Endothelial cell of umbilical vein (primary cell): ENCODE measurements at regions not wholly inside any gene's neighbourhood (a gene's known extent, or its start where the extent isn't known, plus 50 kb on each side); places are given as distances from the start of the nearest gene placed in this dataset.

Source experiments
- BruUV-seq: library from RNA; stranded (reverse); fragments of 400-500 nt; replicated peaks from 2 replicates; lab custom pipeline; 2021; lab: Mats Ljungman, UMichigan
- CTCF ChIA-PET: fragments of 300-600, 350-600 bp; sonication (Branson Sonifier 250); formaldehyde crosslinking; loops from one replicate; lab custom pipeline; 2021; ENCODE audit warnings: antibody characterized with exemption, inconsistent platforms; lab: Charles Lee
- POLR2A ChIA-PET: fragments of 300-600, 350-600 bp; sonication (Branson Sonifier 250); formaldehyde crosslinking; loops from one replicate; lab custom pipeline; 2021; ENCODE audit warnings: antibody characterized with exemption, inconsistent platforms; lab: Charles Lee
- DNase-seq: peaks from one replicate; pipeline ENCODE4 v3.0.0-alpha.2; 2011; ENCODE audit warnings: low read depth, low spot score
- FAIRE-seq: peaks from 2 replicates; lab custom pipeline; 2011; peaks lifted over from hg19 to GRCh38; lab: Jason Lieb, UNC
- H2AFZ ChIP-seq: 2 replicates; pipeline ENCODE4 v1.6.0; 2012; ENCODE audit warnings: low read depth, low read length, control low read depth, inconsistent platforms
- H3K27ac ChIP-seq: 2 replicates; pipeline ENCODE4 v1.5.1; 2011; ENCODE audit warnings: low read depth, mild to moderate bottlenecking, control low read depth, low read length, moderate library complexity; ENCODE audit not compliant: insufficient read depth
- H3K27me3 ChIP-seq, 2 experiments: 2 replicates each; pipeline versions ENCODE4 v1.6.0 to v1.6.1; 2011; ENCODE audit warnings: low read length in 2 of 2, mixed read lengths in 1 of 2; ENCODE audit not compliant: control insufficient read depth in 2 of 2, insufficient read depth in 2 of 2
- H3K36me3 ChIP-seq, 2 experiments: 2 replicates in 1 of 2; 3 replicates in 1 of 2; pipeline ENCODE4 v1.5.1; 2011; ENCODE audit warnings: low read length in 2 of 2, mild to moderate bottlenecking in 1 of 2, moderate library complexity in 1 of 2; ENCODE audit not compliant: control insufficient read depth in 2 of 2, insufficient read depth in 2 of 2; ENCODE audit errors: extremely low read depth in 1 of 2
- H3K4me1 ChIP-seq: 3 replicates; pipeline ENCODE4 v1.5.1; 2011; ENCODE audit warnings: mild to moderate bottlenecking, low read length; ENCODE audit not compliant: control insufficient read depth, insufficient read depth; ENCODE audit errors: extremely low read depth
- H3K4me2 ChIP-seq: 2 replicates; pipeline ENCODE4 v1.6.1; 2011; ENCODE audit warnings: low read length, control low read depth, mixed read lengths; ENCODE audit not compliant: insufficient read depth
- H3K4me3 ChIP-seq, 3 experiments: fragments of 200-600 bp in 1 of 3; sonication (generic), shearing (Covaris generic) in 1 of 3; replicated peaks in 1 of 3; 2 replicates each; pipeline ENCODE4 v1.5.1; 2011 to 2016; ENCODE audit warnings: control low read depth in 3 of 3, low read length in 3 of 3, mild to moderate bottlenecking in 2 of 3, inconsistent platforms in 1 of 3, low read depth in 1 of 3, moderate library complexity in 1 of 3; ENCODE audit not compliant: insufficient read depth in 1 of 3
- H3K79me2 ChIP-seq: 2 replicates; pipeline ENCODE4 v1.6.0; 2012; ENCODE audit warnings: low read length, inconsistent platforms; ENCODE audit not compliant: control insufficient read depth, insufficient read depth
- H3K9ac ChIP-seq: replicated peaks from 2 replicates; pipeline ENCODE3; 2011; ENCODE audit warnings: low read length, control low read depth; ENCODE audit not compliant: insufficient read depth; ENCODE audit errors: extremely low read depth
- H3K9me1 ChIP-seq: replicated peaks from 3 replicates; pipeline ENCODE4 v1.6.0; 2011; ENCODE audit warnings: mild to moderate bottlenecking, low read length; ENCODE audit not compliant: control insufficient read depth, insufficient read depth; ENCODE audit errors: extremely low read depth
- H3K9me3 ChIP-seq: replicated peaks from 2 replicates; pipeline ENCODE4 v1.5.1; 2012; ENCODE audit warnings: low read length, inconsistent platforms; ENCODE audit not compliant: control insufficient read depth, insufficient read depth
- H4K20me1 ChIP-seq: replicated peaks from 2 replicates; pipeline ENCODE3; 2011; ENCODE audit warnings: mild to moderate bottlenecking, low read length; ENCODE audit not compliant: control insufficient read depth, insufficient read depth; ENCODE audit errors: extremely low read depth
- EZH2 ChIP-seq: IDR thresholded peaks from 2 replicates; pipeline ENCODE4 v1.6.1; 2012; ENCODE audit warnings: borderline replicate concordance, low read depth, mild to moderate bottlenecking, moderate library complexity, low read length, inconsistent platforms; ENCODE audit not compliant: severe bottlenecking
- FOS ChIP-seq: IDR thresholded peaks from 2 replicates; pipeline ENCODE4 v1.6.1; 2011; ENCODE audit warnings: mild to moderate bottlenecking, low read length, moderate library complexity, borderline replicate concordance; ENCODE audit not compliant: insufficient read depth
- GATA2 ChIP-seq: IDR thresholded peaks from 2 replicates; pipeline ENCODE4 v1.7.0; 2011; ENCODE audit warnings: low read depth, mild to moderate bottlenecking, moderate library complexity, mixed read lengths, low read length; ENCODE audit not compliant: insufficient read length, insufficient read depth
- JUN ChIP-seq: IDR thresholded peaks from 2 replicates; pipeline ENCODE4 v1.6.1; 2011; ENCODE audit warnings: borderline replicate concordance, low read depth; ENCODE audit not compliant: insufficient read length, insufficient read depth
- MYC ChIP-seq: IDR thresholded peaks from one replicate; pipeline ENCODE4 v1.6.1; 2011; ENCODE audit warnings: mild to moderate bottlenecking, low read depth, low read length
- POLR2A ChIP-seq: IDR thresholded peaks from 2 replicates; pipeline ENCODE4 v1.6.1; 2012; ENCODE audit warnings: low read depth, mild to moderate bottlenecking, control low read depth, low read length
- POLR2AphosphoS5 ChIP-seq: IDR thresholded peaks from 2 replicates; pipeline ENCODE4 v1.6.1; 2012; ENCODE audit warnings: low read depth, mild to moderate bottlenecking, control low read depth, low read length, moderate library complexity; ENCODE audit not compliant: insufficient read depth
- dilution Hi-C: fragments of 300-500 bp; cut with MboI; formaldehyde crosslinking; loops from one replicate; pipeline ENCODE4 v1.15.0; 2019; ENCODE audit warnings: low sequenced_read_pairs; ENCODE audit not compliant: extremely low pct_ligation_motif_present
- intact Hi-C: fragments of 100-400 bp; cut with micrococcal nuclease; formaldehyde crosslinking; loops from one replicate; pipeline ENCODE4 v1.10.0; 2022
- TF ChIP-seq, protein P1 (sequence below), 2 donors: IDR thresholded peaks; 1 replicate in 1 of 2; 2 replicates in 1 of 2; pipeline ENCODE4 v1.5.1; 2011; ENCODE audit warnings: low read length in 2 of 2, mild to moderate bottlenecking in 2 of 2, moderate library complexity in 2 of 2, control low read depth in 1 of 2, inconsistent platforms in 1 of 2, low read depth in 1 of 2; ENCODE audit not compliant: insufficient read depth in 1 of 2; ENCODE audit errors: extremely low read depth in 1 of 2
- TF ChIP-seq, protein P2 (sequence below): IDR thresholded peaks from 2 replicates; pipeline ENCODE4 v1.6.1; 2011; ENCODE audit not compliant: insufficient read depth, insufficient read length

DNA sequence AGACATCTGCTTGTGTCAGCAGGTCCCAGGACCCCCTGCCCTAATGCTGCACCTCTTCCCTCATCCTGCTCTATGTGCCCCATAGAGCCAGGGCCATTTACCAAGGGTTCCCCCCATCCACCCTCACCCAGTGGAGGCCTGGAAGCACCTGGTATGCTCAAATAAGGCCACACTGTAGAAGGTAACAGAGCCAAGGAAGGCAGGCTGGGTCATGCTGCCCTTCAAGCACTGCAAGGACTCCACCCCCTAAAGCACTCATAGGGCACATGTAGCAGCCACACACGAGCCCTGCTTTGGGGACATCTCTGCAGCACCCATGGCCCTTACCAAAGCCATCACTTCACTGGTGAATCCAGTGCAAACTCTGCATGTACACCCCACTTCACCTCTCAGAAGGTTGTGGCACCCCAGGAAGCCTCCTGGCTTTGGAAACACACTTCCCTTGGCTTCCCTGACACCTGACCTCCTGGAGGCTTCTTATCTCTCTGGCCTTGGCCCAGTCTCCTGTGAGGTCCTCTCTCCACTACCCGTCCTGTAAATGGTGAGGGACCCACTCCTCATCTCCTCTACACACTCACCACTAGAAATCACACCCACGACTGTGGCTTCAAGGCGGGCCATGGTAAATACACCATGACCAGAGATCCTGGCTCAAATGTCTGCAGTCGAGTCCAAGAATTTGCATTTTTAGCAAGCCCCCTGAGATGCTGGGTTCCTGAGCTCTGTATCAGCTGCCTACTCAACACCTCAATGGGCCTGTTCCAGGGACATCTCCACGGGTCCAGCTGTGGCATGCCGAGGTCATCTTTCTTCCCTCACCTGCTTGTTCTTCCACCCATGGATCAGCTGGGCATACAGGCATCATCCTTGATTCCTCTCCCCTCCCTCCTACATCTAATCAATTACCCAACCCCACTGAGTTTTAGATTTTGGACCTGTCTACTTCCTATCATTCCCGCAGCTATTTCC, 80.9 kb upstream of the DOCK9 start:
- no peak for FAIRE-seq
- CTCF ChIA-PET, result interaction anchor here (1.3 kb wide), 1 partner anchor 11 kb away, joined by 4 read pairs; no protein-coding TSS in a partner anchor
- no peak overlapping the region for H3K9ac ChIP-seq
- no peaks in the 10 kb centered on the region for H3K9me3 ChIP-seq
- H3K79me2 ChIP-seq, result peaks cover 7% of the 10 kb centered on the region
- H3K27me3 ChIP-seq, result no peaks in the 10 kb centered on the region
- no peaks in the 10 kb centered on the region for H3K36me3 ChIP-seq
- no peak for TF ChIP-seq POLR2A
- no peak for TF ChIP-seq JUN
- no peak for TF ChIP-seq EZH2
- TF ChIP-seq POLR2AphosphoS5, result no peak
- DNase-seq, result no peak
- dilution Hi-C loops, result no loop called here
- no peak overlapping the region for H3K27ac ChIP-seq
- no peak overlapping the region for H2AFZ ChIP-seq
- intact Hi-C loops, result no loop called here
- no peak overlapping the region for H3K4me3 ChIP-seq
- POLR2A ChIA-PET, result no interaction called here
- H3K4me2 ChIP-seq, result no peak overlapping the region
- peaks cover 36% of the 10 kb centered on the region for H3K4me1 ChIP-seq
- no peaks in the 10 kb centered on the region for H3K9me1 ChIP-seq
- BruUV-seq, result no TSS peak
- H4K20me1 ChIP-seq, result no peaks in the 10 kb centered on the region

DNA sequence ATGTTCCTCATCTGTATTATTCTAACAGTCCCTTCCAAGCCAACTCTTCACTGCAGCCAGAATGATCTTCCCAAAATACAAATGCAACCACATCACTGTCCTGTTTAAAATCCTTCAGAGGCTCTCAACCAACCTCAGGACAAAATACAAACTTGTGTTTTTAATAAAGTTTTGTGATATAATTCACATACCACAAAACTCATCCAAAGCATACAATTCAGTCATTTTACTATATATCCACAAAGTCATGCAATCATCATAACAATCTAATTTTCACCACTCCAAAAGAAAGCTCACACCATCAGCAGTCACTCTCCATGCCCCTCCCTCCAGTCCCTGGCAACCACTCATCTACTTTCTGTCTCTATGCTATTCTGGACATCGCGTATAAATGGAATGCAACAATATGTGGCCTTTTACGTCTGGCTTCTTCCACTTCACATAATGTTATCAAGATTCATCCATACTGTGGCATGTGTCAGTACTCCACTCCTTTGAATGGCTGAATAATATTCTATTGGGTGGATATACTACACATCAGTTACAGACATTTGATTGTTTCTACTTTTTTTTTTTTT, 81.7 kb upstream of the DOCK9 start:
- dilution Hi-C loops, result no loop called here
- H2AFZ ChIP-seq, result no peak overlapping the region
- no peaks in the 10 kb centered on the region for H3K9me1 ChIP-seq
- no peaks in the 10 kb centered on the region for H3K9me3 ChIP-seq
- H3K36me3 ChIP-seq, result no peaks in the 10 kb centered on the region
- no peak for FAIRE-seq
- POLR2A ChIA-PET, result no interaction called here
- H4K20me1 ChIP-seq, result no peaks in the 10 kb centered on the region
- CTCF ChIA-PET, result interaction anchor here (1.3 kb wide), 1 partner anchor 12 kb away, joined by 4 read pairs; no protein-coding TSS in a partner anchor
- H3K9ac ChIP-seq, result no peak overlapping the region
- no peak for DNase-seq
- no TSS peak for BruUV-seq
- H3K4me2 ChIP-seq, result no peak overlapping the region
- no peak overlapping the region for H3K27ac ChIP-seq
- H3K79me2 ChIP-seq, result peaks cover 7% of the 10 kb centered on the region
- H3K27me3 ChIP-seq, result no peaks in the 10 kb centered on the region
- H3K4me3 ChIP-seq, result no peak overlapping the region
- intact Hi-C loops, result no loop called here
- TF ChIP-seq EZH2 (no peak), MYC (no peak), FOS (no peak), JUN (no peak), POLR2A (no peak), POLR2AphosphoS5 (no peak), GATA2 (no peak)
- TF ChIP-seq, protein P1, sequence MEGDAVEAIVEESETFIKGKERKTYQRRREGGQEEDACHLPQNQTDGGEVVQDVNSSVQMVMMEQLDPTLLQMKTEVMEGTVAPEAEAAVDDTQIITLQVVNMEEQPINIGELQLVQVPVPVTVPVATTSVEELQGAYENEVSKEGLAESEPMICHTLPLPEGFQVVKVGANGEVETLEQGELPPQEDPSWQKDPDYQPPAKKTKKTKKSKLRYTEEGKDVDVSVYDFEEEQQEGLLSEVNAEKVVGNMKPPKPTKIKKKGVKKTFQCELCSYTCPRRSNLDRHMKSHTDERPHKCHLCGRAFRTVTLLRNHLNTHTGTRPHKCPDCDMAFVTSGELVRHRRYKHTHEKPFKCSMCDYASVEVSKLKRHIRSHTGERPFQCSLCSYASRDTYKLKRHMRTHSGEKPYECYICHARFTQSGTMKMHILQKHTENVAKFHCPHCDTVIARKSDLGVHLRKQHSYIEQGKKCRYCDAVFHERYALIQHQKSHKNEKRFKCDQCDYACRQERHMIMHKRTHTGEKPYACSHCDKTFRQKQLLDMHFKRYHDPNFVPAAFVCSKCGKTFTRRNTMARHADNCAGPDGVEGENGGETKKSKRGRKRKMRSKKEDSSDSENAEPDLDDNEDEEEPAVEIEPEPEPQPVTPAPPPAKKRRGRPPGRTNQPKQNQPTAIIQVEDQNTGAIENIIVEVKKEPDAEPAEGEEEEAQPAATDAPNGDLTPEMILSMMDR (IDR thresholded peaks at IDR 0.05; ENCODE audit: extremely low read depth in 1 of 2, insufficient read depth in 1 of 2, low read depth in 1 of 2, low read length in 2 of 2), result no peak
- TF ChIP-seq, protein P2, sequence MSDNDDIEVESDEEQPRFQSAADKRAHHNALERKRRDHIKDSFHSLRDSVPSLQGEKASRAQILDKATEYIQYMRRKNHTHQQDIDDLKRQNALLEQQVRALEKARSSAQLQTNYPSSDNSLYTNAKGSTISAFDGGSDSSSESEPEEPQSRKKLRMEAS, result no peak
- peaks cover 44% of the 10 kb centered on the region for H3K4me1 ChIP-seq
